Muscle of leg (tissue), 3 donors: ENCODE measurements at regions not wholly inside any gene's neighbourhood (a gene's known extent, or its start where the extent isn't known, plus 50 kb on each side); places are given as distances from the start of the nearest gene placed in this dataset.

Source experiments
- DNase-seq: peaks from one replicate; pipeline ENCODE4 v3.0.0; 2013
- H3K27ac ChIP-seq: one replicate; pipeline ENCODE4 v1.5.1; 2013; ENCODE audit warnings: mild to moderate bottlenecking, low read length, control low read depth
- H3K27me3 ChIP-seq: one replicate; pipeline ENCODE4 v1.6.1; 2013; ENCODE audit warnings: low read length; ENCODE audit not compliant: control insufficient read depth, insufficient read depth
- H3K36me3 ChIP-seq: one replicate; pipeline ENCODE4 v1.6.1; 2013; ENCODE audit warnings: low read length; ENCODE audit not compliant: control insufficient read depth, insufficient read depth
- H3K4me1 ChIP-seq: one replicate; pipeline ENCODE4 v1.6.1; 2013; ENCODE audit warnings: low read length; ENCODE audit not compliant: control insufficient read depth, insufficient read depth
- H3K4me3 ChIP-seq: one replicate; pipeline ENCODE4 v1.5.1; 2013; ENCODE audit warnings: low read length, control low read depth
- H3K9me3 ChIP-seq: replicated peaks from 2 replicates; pipeline ENCODE4 v1.6.1; 2013; ENCODE audit warnings: low read depth, low read length; ENCODE audit not compliant: control insufficient read depth
- WGBS: methylation state at CpG from one replicate; pipeline ENCODE4 v1.1.5; 2013; ENCODE audit warnings: missing lambda C conversion rate; ENCODE audit not compliant: insufficient coverage; 5-methylcytosine and 5-hydroxymethylcytosine counted together

GRCh38 chr3:76653640-76654251, 386.2 kb upstream of the ROBO2 start:
- H3K4me3 ChIP-seq, result no peak overlapping the region
- no CpG with 5 or more reads among the region's 6 CpGs for WGBS
- H3K4me1 ChIP-seq, result no peaks in the 10 kb centered on the region
- no peak for DNase-seq
- H3K27ac ChIP-seq, result no peak overlapping the region
- H3K9me3 ChIP-seq, result no peaks in the 10 kb centered on the region
- H3K27me3 ChIP-seq, result no peaks in the 10 kb centered on the region
- no peaks in the 10 kb centered on the region for H3K36me3 ChIP-seq

DNA sequence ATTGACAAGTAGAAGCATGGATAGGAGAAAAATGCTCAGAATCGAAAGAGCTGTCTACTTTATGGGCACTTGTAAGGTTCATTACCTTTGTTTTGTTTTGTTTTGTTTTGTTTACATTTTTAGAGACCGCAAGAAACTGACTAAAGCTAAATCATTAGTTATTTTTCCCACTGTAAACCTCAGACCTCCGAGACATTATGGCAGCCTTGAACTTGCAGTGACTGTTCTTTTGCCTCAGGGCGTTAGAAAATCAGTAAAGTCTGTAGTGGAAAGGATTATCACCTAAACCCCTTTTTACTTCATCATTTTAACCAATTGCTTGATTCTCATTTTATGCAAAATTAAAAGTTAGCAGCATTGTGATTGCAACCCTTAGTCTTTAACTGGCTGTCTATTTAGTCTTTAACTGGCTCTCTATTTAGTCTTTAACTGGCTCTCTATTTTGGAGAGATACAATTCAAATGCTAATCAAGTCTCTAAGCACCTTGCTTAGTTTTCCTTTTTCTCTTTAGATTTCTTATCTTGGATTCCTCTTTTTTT, 383.3 kb upstream of the ROBO2 start:
- Histone ChIP-seq H3K9me3 (no peaks in the 10 kb centered on the region), H3K27me3 (no peaks in the 10 kb centered on the region), H3K27ac (no peak overlapping the region), H3K4me3 (no peak overlapping the region), H3K36me3 (no peaks in the 10 kb centered on the region), H3K4me1 (no peaks in the 10 kb centered on the region)
- WGBS, result no CpG with 5 or more reads among the region's 4 CpGs
- DNase-seq, result no peak

GRCh38 chr3:76657909-76658308, 382.0 kb upstream of the ROBO2 start:
- Histone ChIP-seq H3K27ac (no peak overlapping the region), H3K27me3 (no peaks in the 10 kb centered on the region), H3K9me3 (no peaks in the 10 kb centered on the region), H3K36me3 (no peaks in the 10 kb centered on the region), H3K4me3 (no peak overlapping the region), H3K4me1 (no peaks in the 10 kb centered on the region)
- no CpG with 5 or more reads among the region's 5 CpGs for WGBS
- no peak for DNase-seq

DNA sequence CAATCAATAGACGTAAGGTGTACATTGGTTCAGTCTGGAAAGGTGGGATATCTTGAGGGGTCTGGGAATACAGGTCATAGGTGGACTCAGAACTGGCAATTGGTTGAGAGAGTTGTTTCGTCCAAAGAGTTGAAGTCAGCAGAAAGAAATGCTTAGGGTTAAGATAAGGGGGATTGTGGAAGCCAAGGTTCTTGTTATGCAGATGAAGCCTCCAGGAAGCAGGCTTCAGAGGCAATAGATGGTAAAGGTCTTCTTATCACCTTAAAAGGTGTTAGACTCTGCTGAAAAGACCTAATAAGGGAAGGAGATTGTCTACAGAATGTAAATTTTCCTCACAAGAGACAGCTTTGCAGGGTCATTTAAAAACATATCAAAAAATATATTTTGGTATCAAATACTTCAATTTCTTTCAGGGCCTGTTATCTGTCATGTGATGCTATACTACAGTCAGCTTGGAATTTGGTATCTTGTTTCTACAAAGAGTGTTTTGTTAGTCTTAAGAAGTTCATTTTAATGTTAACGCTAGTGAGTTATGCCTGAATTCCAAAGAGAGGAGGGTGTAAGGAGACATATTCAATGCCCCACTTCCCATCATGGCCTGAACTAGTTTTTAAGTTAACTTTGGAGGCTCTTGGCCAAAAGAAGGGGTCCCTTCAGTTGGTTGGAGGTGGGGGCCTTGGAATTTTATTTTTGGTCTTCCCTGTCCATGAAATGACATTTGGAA, 378.2 kb upstream of the ROBO2 start:
- H3K4me3 ChIP-seq, result no peak overlapping the region
- 84% methylated on average over 2 of the region's 3 CpGs for WGBS
- no peak for DNase-seq

GRCh38 chr3:76664816-76665215, 375.1 kb upstream of the ROBO2 start:
- Histone ChIP-seq H3K36me3 (no peaks in the 10 kb centered on the region), H3K4me1 (no peaks in the 10 kb centered on the region), H3K9me3 (no peaks in the 10 kb centered on the region), H3K27ac (no peak overlapping the region), H3K4me3 (no peak overlapping the region), H3K27me3 (no peaks in the 10 kb centered on the region)
- DNase-seq, result no peak
- WGBS, result no CpG with 5 or more reads among the region's 3 CpGs

More for the DNA sequence above, 378.2 kb upstream of the ROBO2 start:
- Histone ChIP-seq H3K27ac (no peak overlapping the region), H3K9me3 (no peaks in the 10 kb centered on the region), H3K4me1 (no peaks in the 10 kb centered on the region), H3K27me3 (no peaks in the 10 kb centered on the region), H3K36me3 (no peaks in the 10 kb centered on the region)

- Histone ChIP-seq H3K4me3 (no peak overlapping the region), H3K27ac (no peak overlapping the region), H3K9me3 (no peaks in the 10 kb centered on the region), H3K36me3 (no peaks in the 10 kb centered on the region), H3K27me3 (no peaks in the 10 kb centered on the region), H3K4me1 (no peaks in the 10 kb centered on the region)
- no peak for DNase-seq
- 73% methylated on average over 2 of the region's 4 CpGs for WGBS
These were observed 371.2 kb upstream of the ROBO2 start for GRCh38 chr3:76668653-76669052.

DNA sequence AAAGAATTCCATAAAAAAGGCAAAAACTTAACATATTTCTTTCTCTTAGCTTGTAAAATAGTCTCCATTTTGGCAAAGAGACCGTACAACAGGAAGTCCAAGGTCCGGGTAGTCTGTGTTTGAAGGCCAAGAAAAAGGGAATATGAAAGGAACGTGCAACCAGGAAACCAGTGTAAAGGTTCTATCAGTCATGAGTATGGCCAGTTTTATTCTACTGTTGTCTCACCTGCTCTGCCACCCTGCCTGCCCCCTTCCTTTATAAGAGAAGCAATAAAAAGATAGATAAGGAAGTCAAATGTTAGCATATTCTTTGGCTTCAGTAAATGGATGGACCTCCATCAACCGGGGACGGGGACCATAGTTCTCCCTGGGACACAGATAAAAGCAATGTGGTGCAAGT, 370.6 kb upstream of the ROBO2 start:
- no peaks in the 10 kb centered on the region for H3K36me3 ChIP-seq
- H3K27me3 ChIP-seq, result no peaks in the 10 kb centered on the region
- no peaks in the 10 kb centered on the region for H3K4me1 ChIP-seq
- H3K27ac ChIP-seq, result no peak overlapping the region
- DNase-seq, result no peak
- 100% methylated on average over 2 of the region's 5 CpGs for WGBS
- no peaks in the 10 kb centered on the region for H3K9me3 ChIP-seq
- no peak overlapping the region for H3K4me3 ChIP-seq

GRCh38 chr3:76673171-76673570, 366.7 kb upstream of the ROBO2 start:
- Histone ChIP-seq H3K9me3 (no peaks in the 10 kb centered on the region), H3K27me3 (no peaks in the 10 kb centered on the region), H3K4me3 (no peak overlapping the region), H3K4me1 (no peaks in the 10 kb centered on the region), H3K27ac (no peak overlapping the region), H3K36me3 (no peaks in the 10 kb centered on the region)
- WGBS, result 40% methylated on average over 1 of the region's 4 CpGs
- no peak for DNase-seq

DNA sequence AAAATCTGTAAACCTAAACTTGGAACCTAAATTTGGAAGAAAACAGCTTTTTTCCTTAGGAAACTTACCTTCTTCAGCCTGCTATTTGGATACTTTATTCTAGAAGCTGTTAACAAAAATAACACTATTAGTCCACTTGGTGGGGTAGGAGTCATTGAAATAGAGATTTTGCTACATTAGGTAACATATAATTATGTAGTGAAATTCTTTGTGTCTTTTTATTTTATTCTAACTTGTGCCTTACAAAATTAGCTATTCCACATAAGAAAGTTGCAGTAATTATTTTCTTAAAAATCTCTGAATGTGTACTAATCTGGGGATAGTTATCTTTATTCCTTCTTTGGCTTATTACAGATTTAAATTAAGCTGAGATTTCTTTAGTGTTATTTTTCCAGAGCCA, 360.4 kb upstream of the ROBO2 start:
- H3K4me1 ChIP-seq, result no peaks in the 10 kb centered on the region
- H3K9me3 ChIP-seq, result no peaks in the 10 kb centered on the region
- peak; percentile 14 for DNase-seq
- H3K36me3 ChIP-seq, result no peaks in the 10 kb centered on the region
- H3K27ac ChIP-seq, result no peak overlapping the region
- no peak overlapping the region for H3K4me3 ChIP-seq
- no peaks in the 10 kb centered on the region for H3K27me3 ChIP-seq

DNA sequence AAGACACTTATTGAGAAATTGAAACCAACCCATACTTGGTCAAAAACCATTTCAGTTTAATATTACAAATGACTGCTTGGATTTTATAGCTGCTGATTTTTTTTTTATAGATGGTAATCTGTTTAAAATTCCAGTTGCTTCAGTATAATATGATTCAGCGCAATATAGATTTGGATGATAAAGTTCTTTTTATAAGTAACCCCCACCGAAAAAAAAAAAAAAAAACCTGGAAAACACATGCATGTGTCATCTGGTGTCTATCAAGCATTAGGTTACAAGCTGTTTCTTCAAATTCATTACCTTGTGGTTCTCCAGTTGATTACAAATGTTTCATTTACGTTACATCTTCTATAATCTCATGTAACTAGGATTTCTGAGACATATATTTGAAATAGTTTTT, 356.6 kb upstream of the ROBO2 start:
- no CpG with 5 or more reads among the region's 3 CpGs for WGBS
- H3K4me1 ChIP-seq, result no peaks in the 10 kb centered on the region
- no peak for DNase-seq
- H3K4me3 ChIP-seq, result no peak overlapping the region
- no peaks in the 10 kb centered on the region for H3K27me3 ChIP-seq
- no peaks in the 10 kb centered on the region for H3K36me3 ChIP-seq
- H3K27ac ChIP-seq, result no peak overlapping the region
- no peaks in the 10 kb centered on the region for H3K9me3 ChIP-seq
